GM21737 (cell line): ENCODE measurements at regions not wholly inside any gene's neighbourhood (a gene's known extent, or its start where the extent isn't known, plus 50 kb on each side); places are given as distances from the start of the nearest gene placed in this dataset.

Source experiments
- ATAC-seq: cut with Tn5 transposase; IDR thresholded peaks from one replicate; pipeline ENCODE4 v1.9.1; 2021; ENCODE audit warnings: mild to moderate bottlenecking, moderate library complexity; ENCODE audit not compliant: unreplicated experiment

DNA sequence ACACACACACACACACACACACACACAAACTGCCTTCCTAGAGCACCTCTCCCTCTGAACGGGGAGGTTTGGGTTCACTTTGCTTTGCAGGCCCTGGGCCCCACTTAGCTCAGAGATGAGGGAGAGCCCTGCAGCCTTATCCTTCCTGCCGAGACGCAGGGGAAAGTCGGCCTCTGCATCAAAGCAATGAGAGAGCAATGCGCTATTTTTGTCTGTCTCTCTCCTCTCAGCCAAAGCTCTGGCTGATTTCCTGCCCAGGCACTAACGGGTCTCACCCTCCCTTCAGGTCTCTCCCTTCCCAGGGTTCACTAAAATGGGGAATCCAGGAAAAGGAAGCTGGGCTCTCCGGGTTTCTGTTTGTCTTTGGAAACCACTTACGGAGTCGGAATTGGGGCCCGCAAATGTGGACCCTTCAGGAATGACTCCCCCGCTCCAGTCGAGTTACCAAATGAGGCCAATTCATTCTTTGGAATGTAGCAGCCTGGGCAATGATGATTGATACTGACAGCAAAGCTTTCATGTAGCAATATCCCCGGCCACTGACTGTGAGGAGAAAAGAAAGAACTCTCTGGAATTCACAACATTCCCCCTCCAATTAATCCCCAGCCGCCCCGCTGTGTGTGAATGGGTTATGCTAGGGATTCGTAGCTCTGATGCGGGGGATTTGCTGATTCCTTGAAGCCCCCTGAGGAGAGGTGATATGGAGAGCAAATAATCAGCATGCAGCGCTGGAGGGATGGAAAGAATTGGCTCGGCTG is 61.5 kb upstream of the WLS start:
- ATAC-seq: no peak

GRCh38 chr1:68293122-68293521 is 60.8 kb upstream of the WLS start:
- ATAC-seq: no peak

- ATAC-seq: no peak
These were observed 59.5 kb upstream of the WLS start for GRCh38 chr1:68291688-68292384.

DNA sequence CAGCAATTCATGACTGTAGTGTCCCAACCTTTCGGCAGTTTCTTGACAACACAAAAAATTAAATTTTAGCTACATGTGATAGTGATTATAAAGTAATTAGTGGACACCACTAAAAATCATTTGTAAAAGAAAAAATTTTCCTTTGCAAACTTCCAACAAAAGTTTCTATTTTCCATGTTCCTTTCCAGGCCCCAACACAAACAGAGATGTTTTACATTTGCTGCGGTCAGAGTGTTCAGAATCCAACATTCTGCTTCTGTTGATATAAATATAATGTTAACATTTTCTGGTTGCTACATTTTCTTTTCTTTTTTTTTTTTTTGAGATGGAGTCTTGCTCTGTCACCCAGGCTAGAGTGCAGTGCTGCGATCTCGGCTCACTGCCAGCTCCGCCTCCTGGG is 54.9 kb upstream of the WLS start:
- ATAC-seq: no peak

DNA sequence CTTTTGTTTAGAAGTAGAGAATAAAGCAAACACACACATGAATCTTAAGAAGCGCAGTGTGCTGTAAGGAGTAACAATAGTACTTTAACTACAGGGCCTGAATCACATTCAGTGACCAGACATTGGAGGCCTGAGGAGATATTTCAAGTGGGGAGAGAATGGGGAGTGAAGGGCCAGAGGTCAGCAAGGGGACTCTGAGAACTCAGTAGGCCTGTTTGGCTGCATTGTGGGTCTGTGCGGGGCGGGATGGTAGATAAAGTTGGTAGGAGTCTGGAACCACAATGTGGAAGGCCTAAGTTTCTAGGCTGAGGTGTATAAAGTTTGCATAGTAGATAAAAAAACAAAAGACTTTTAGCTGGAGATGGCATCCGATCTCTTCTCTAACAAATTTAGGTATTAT is 52.7 kb upstream of the WLS start:
- ATAC-seq: no peak

- ATAC-seq: no peak
These were observed 49.8 kb upstream of the WLS start for GRCh38 chr1:68281946-68282615.
